Activated CD8-positive, alpha-beta memory T cell treated with anti-CD3 and anti-CD28 coated beads for 4 hours (primary cell): ENCODE measurements at regions not wholly inside any gene's neighbourhood (a gene's known extent, or its start where the extent isn't known, plus 50 kb on each side); places are given as distances from the start of the nearest gene placed in this dataset.
"Not testable (repeated sequence)": the region's sequence is repeated elsewhere in the genome, so short reads cannot be mapped to it uniquely, and the experiment has no call there.

Experiments
- DNase-seq, 2 donors: peaks; one replicate each; pipeline ENCODE4 v3.0.0-alpha.2; 2020; ENCODE audit warnings: low read depth in 2 of 2

- DNase-seq, result no peak
Observed at GRCh38 chr5:108531367-108532128, 149.7 kb upstream of the FBXL17 start.

- no peak for DNase-seq
Observed at GRCh38 chr5:108530706-108531105, 148.8 kb upstream of the FBXL17 start.

GRCh38 chr5:108529381-108529780 lies 147.5 kb upstream of the FBXL17 start:
- DNase-seq, result no peak

- no peak for DNase-seq
Observed at GRCh38 chr5:108528655-108529054, 146.8 kb upstream of the FBXL17 start.

- no peak for DNase-seq
Observed at GRCh38 chr5:108524564-108524963, 142.7 kb upstream of the FBXL17 start.

- no peak for DNase-seq
Observed at GRCh38 chr5:108523360-108523759, 141.5 kb upstream of the FBXL17 start.

GRCh38 chr5:108521841-108522506 lies 140.1 kb upstream of the FBXL17 start:
- no peak for DNase-seq

GRCh38 chr5:108521011-108521700 lies 139.3 kb upstream of the FBXL17 start:
- no peak for DNase-seq

GRCh38 chr5:108516785-108517184 lies 134.9 kb upstream of the FBXL17 start:
- DNase-seq, result no peak

- DNase-seq, result no peak
Observed at GRCh38 chr5:108515517-108516105, 133.7 kb upstream of the FBXL17 start.

- no peak for DNase-seq
Observed at GRCh38 chr5:108508979-108509378, 127.1 kb upstream of the FBXL17 start.

- no peak for DNase-seq
Observed at GRCh38 chr5:108507631-108508030, 125.7 kb upstream of the FBXL17 start.

GRCh38 chr5:108505608-108506007 lies 123.7 kb upstream of the FBXL17 start:
- no peak for DNase-seq

GRCh38 chr5:108504974-108505373 lies 123.1 kb upstream of the FBXL17 start:
- no peak for DNase-seq

- DNase-seq, result no peak
Observed at GRCh38 chr5:108503986-108504385, 122.1 kb upstream of the FBXL17 start.

GRCh38 chr5:108495615-108496014 lies 113.7 kb upstream of the FBXL17 start:
- DNase-seq, result not testable (repeated sequence)

- no peak for DNase-seq
Observed at GRCh38 chr5:108487951-108488350, 106.1 kb upstream of the FBXL17 start.

GRCh38 chr5:108484035-108484434 lies 102.1 kb upstream of the FBXL17 start:
- no peak for DNase-seq

- DNase-seq, result no peak
Observed at GRCh38 chr5:108481355-108481931, 99.5 kb upstream of the FBXL17 start.

- DNase-seq, result no peak
Observed at GRCh38 chr5:108472237-108472636, 90.3 kb upstream of the FBXL17 start.

- no peak for DNase-seq
Observed at GRCh38 chr5:108467563-108467962, 85.7 kb upstream of the FBXL17 start.
